Body of pancreas (tissue), 4 donors: ENCODE measurements at regions not wholly inside any gene's neighbourhood (a gene's known extent, or its start where the extent isn't known, plus 50 kb on each side); places are given as distances from the start of the nearest gene placed in this dataset.

Source experiments
- ATAC-seq: fragments of 150-250 bp; one replicate; pipeline ENCODE4 v1.9.1; 2016
- DNase-seq, 4 donors: peaks; one replicate each; pipeline ENCODE4 v3.0.0-alpha.2; 2019
- H3K27ac ChIP-seq, 4 donors: fragments of 200-600 bp; sonication (generic); 1 replicate in 3 of 4; 2 replicates in 1 of 4; pipeline versions ENCODE4 v1.5.1 to v1.6.1; 2016 to 2019; ENCODE audit warnings: mild to moderate bottlenecking in 1 of 4, mixed read lengths in 1 of 4, moderate library complexity in 1 of 4
- H3K27me3 ChIP-seq, 2 donors: fragments of 200-600 bp; sonication (generic); one replicate each; pipeline ENCODE4 v1.6.0; 2016; ENCODE audit warnings: mild to moderate bottlenecking in 1 of 2
- H3K36me3 ChIP-seq, 2 donors: fragments of 200-600 bp; sonication (generic); replicated peaks in 1 of 2; 2 replicates each; pipeline ENCODE4 v1.5.1; 2016; ENCODE audit warnings: low read depth in 2 of 2; ENCODE audit not compliant: insufficient read depth in 1 of 2
- H3K4me1 ChIP-seq: fragments of 200-600 bp; sonication (generic); one replicate; pipeline ENCODE4 v1.6.0; 2016
- H3K4me3 ChIP-seq, 2 donors: fragments of 200-600 bp; sonication (generic); 1 replicate in 1 of 2; 2 replicates in 1 of 2; pipeline ENCODE4 v1.5.1; 2016 to 2019
- H3K9me3 ChIP-seq, 3 donors: fragments of 200-600 bp; sonication (generic); 1 replicate in 2 of 3; 2 replicates in 1 of 3; pipeline ENCODE4 v1.5.1; 2016
- POLR2A ChIP-seq, 3 donors: fragments of 450-650 bp; IDR thresholded peaks; one replicate each; pipeline ENCODE4 v1.6.1; 2016; ENCODE audit warnings: antibody characterized with exemption in 3 of 3, mild to moderate bottlenecking in 2 of 3
- WGBS, 2 donors: methylation state at CpG; one replicate each; pipeline ENCODE4 v1.1.5; 2017; 5-methylcytosine and 5-hydroxymethylcytosine counted together
- intact Hi-C: fragments of 100-400 bp; cut with DNase I; formaldehyde crosslinking; loops from one replicate; pipeline ENCODE4 v1.15.1; 2023
- TF ChIP-seq, protein P1 (sequence below), 7 experiments: fragments of 450-650 bp in 4 of 7; fragments of 200-600 bp in 3 of 7; sonication (generic) in 3 of 7; IDR thresholded peaks; one replicate each; pipeline ENCODE4 v1.5.1; 2016 to 2019; ENCODE audit warnings: antibody characterized with exemption in 7 of 7

- ATAC-seq (no peak), DNase-seq (no peak)
- no peak overlapping the region for H3K4me3 ChIP-seq
- 57 to 62% methylated on average over 1 of the region's 1 CpG for WGBS, 2 donors
- H3K9me3 ChIP-seq: no peaks in the 10 kb centered on the region
- intact Hi-C loops: no loop called here
- TF ChIP-seq, protein P1, sequence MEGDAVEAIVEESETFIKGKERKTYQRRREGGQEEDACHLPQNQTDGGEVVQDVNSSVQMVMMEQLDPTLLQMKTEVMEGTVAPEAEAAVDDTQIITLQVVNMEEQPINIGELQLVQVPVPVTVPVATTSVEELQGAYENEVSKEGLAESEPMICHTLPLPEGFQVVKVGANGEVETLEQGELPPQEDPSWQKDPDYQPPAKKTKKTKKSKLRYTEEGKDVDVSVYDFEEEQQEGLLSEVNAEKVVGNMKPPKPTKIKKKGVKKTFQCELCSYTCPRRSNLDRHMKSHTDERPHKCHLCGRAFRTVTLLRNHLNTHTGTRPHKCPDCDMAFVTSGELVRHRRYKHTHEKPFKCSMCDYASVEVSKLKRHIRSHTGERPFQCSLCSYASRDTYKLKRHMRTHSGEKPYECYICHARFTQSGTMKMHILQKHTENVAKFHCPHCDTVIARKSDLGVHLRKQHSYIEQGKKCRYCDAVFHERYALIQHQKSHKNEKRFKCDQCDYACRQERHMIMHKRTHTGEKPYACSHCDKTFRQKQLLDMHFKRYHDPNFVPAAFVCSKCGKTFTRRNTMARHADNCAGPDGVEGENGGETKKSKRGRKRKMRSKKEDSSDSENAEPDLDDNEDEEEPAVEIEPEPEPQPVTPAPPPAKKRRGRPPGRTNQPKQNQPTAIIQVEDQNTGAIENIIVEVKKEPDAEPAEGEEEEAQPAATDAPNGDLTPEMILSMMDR (IDR thresholded peaks at IDR 0.05): no peak
- H3K27me3 ChIP-seq: no peaks in the 10 kb centered on the region
- no peaks in the 10 kb centered on the region for H3K36me3 ChIP-seq
- H3K27ac ChIP-seq: no peak overlapping the region
- no peaks in the 10 kb centered on the region for H3K4me1 ChIP-seq
These were observed 590.0 kb downstream of the FAT4 start for GRCh38 chr4:125904802-125905201.

DNA sequence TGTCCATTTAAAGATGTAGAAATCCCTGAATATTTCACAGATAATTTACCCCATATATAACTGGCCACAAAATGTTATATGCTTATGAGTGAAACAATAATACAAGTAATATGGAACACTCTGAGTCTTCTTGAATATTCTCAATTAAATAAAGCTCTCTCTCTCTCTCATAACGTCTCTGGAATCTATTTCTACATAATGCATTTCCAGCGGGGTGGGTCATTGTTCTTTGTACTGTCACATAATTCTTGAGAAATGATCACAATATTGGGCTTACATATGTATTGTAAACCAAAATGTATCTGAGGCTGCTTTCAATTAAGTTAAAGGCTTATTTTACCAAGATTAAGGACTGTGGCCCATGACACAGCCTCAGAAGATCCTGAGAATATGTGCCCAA is 596.3 kb downstream of the FAT4 start:
- intact Hi-C loops: no loop called here
- WGBS, 2 donors: 45 to 59% methylated on average over 2 of the region's 2 CpGs
- no peaks in the 10 kb centered on the region for H3K36me3 ChIP-seq

GRCh38 chr4:125911481-125911880 is 596.7 kb downstream of the FAT4 start:
- DNase-seq: no peak
- H3K9me3 ChIP-seq: no peaks in the 10 kb centered on the region
- intact Hi-C loops: no loop called here

More for the DNA sequence above, 596.3 kb downstream of the FAT4 start:
- Histone ChIP-seq H3K27ac (no peak overlapping the region), H3K9me3 (no peaks in the 10 kb centered on the region), H3K27me3 (no peaks in the 10 kb centered on the region), H3K4me1 (no peaks in the 10 kb centered on the region), H3K4me3 (no peak overlapping the region)
- TF ChIP-seq POLR2A (IDR thresholded peaks at IDR 0.05): no peak
- TF ChIP-seq, protein P1 (IDR thresholded peaks at IDR 0.05): no peak
- DNase-seq (no peak), ATAC-seq (no peak)

DNA sequence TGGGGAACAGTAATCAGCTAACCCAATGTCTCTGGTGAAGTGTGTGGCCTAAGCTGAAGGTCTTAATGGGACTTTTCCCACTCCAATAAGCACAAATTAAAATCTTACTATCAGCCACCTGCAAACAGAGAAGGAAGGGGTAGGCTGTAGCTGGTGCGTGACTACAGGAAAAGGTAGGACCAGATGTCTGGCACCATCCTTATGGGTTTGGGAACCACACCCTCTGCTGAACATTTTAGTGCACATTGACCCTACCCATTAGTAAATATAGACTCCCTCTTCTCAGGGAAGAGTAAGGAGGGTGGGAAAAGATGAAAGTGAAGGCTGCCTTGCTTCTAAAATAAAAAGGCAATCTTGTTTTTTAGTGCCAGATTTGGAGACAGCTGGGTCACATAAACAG is 602.8 kb downstream of the FAT4 start:
- Histone ChIP-seq H3K27me3 (no peaks in the 10 kb centered on the region), H3K9me3 (no peaks in the 10 kb centered on the region), H3K4me1 (no peaks in the 10 kb centered on the region), H3K27ac (no peak overlapping the region), H3K4me3 (no peak overlapping the region), H3K36me3 (no peaks in the 10 kb centered on the region)
- no peak for TF ChIP-seq POLR2A (IDR thresholded peaks at IDR 0.05)
- TF ChIP-seq, protein P1 (IDR thresholded peaks at IDR 0.05): no peak
- intact Hi-C loops: no loop called here
- no peak for ATAC-seq
- WGBS, 2 donors: 77 to 90% methylated on average over 1 of the region's 1 CpG
- DNase-seq: no peak

More at GRCh38 chr4:125911481-125911880, 596.7 kb downstream of the FAT4 start:
- no peak for TF ChIP-seq POLR2A (IDR thresholded peaks at IDR 0.05)
- TF ChIP-seq, protein P1 (IDR thresholded peaks at IDR 0.05): no peak
- Histone ChIP-seq H3K4me1 (no peaks in the 10 kb centered on the region), H3K36me3 (no peaks in the 10 kb centered on the region), H3K27me3 (no peaks in the 10 kb centered on the region), H3K27ac (no peak overlapping the region), H3K4me3 (no peak overlapping the region)
- ATAC-seq: no peak

- Histone ChIP-seq H3K36me3 (no peaks in the 10 kb centered on the region), H3K4me1 (no peaks in the 10 kb centered on the region), H3K4me3 (no peak overlapping the region), H3K27me3 (no peaks in the 10 kb centered on the region), H3K9me3 (no peaks in the 10 kb centered on the region), H3K27ac (no peak overlapping the region)
- TF ChIP-seq, protein P1 (IDR thresholded peaks at IDR 0.05): no peak
- no peak for TF ChIP-seq POLR2A (IDR thresholded peaks at IDR 0.05)
- intact Hi-C loops: no loop called here
- ATAC-seq (no peak), DNase-seq (no peak)
- WGBS, 2 donors: 100% methylated on average over 1 of the region's 1 CpG
These were observed 613.9 kb downstream of the FAT4 start for GRCh38 chr4:125928652-125929051.
